ENCODE measurements at regions not wholly inside any gene's neighbourhood (a gene's known extent, or its start where the extent isn't known, plus 50 kb on each side); places are given as distances from the start of the nearest gene placed in this dataset.

GRCh38 chr2:18413676-18414396 is 146.6 kb downstream of the RDH14 start:
- TF ChIP-seq CTCF (conservative IDR thresholded peaks at IDR 0.05) (no peak), EZH2 (IDR thresholded peaks at IDR 0.05; ENCODE audit: low read depth) (no peak)

All from PC-9 (cell line).